Mesendoderm (in vitro differentiated cells): ENCODE measurements at regions not wholly inside any gene's neighbourhood (a gene's known extent, or its start where the extent isn't known, plus 50 kb on each side); places are given as distances from the start of the nearest gene placed in this dataset.

Experiments used
- DNase-seq: peaks from one replicate; pipeline ENCODE4 v3.0.0; 2013
- H2AK5ac ChIP-seq: 2 replicates; pipeline ENCODE4 v1.6.1; 2013; ENCODE audit warnings: low read length, inconsistent platforms
- H2BK120ac ChIP-seq: 2 replicates; pipeline ENCODE4 v1.6.1; 2013; ENCODE audit warnings: low read depth, mild to moderate bottlenecking, low read length, moderate library complexity, mixed read lengths
- H2BK15ac ChIP-seq: replicated peaks from 2 replicates; pipeline ENCODE4 v1.6.1; 2013; ENCODE audit warnings: low read depth, mild to moderate bottlenecking, moderate library complexity
- H2BK5ac ChIP-seq: 2 replicates; pipeline ENCODE4 v1.6.1; 2013; ENCODE audit warnings: low read length, inconsistent platforms
- H3K18ac ChIP-seq: 2 replicates; pipeline ENCODE4 v1.6.1; 2013; ENCODE audit warnings: mild to moderate bottlenecking, low read length, mixed read lengths
- H3K23ac ChIP-seq: one replicate; pipeline ENCODE4 v1.6.1; 2013; ENCODE audit warnings: low read length
- H3K27ac ChIP-seq: 2 replicates; pipeline ENCODE4 v1.5.1; 2013; ENCODE audit warnings: low read depth, mild to moderate bottlenecking, inconsistent platforms, low read length, moderate library complexity
- H3K27me3 ChIP-seq: 2 replicates; pipeline ENCODE4 v1.6.1; 2013; ENCODE audit warnings: low read length, control low read depth, mild to moderate bottlenecking, inconsistent platforms; ENCODE audit not compliant: insufficient read depth, poor library complexity
- H3K36me3 ChIP-seq: 2 replicates; pipeline ENCODE4 v1.6.1; 2013; ENCODE audit warnings: low read length, inconsistent platforms; ENCODE audit not compliant: control insufficient read depth, insufficient read depth
- H3K4ac ChIP-seq: one replicate; pipeline ENCODE4 v1.6.1; 2013; ENCODE audit warnings: low read depth, mild to moderate bottlenecking, low read length, moderate library complexity
- H3K4me1 ChIP-seq: 2 replicates; pipeline ENCODE4 v1.6.1; 2013; ENCODE audit warnings: low read depth, low read length, inconsistent platforms; ENCODE audit not compliant: control insufficient read depth
- H3K4me2 ChIP-seq: 2 replicates; pipeline ENCODE4 v1.6.1; 2013; ENCODE audit warnings: low read length
- H3K4me3 ChIP-seq: 2 replicates; pipeline ENCODE4 v1.5.1; 2013; ENCODE audit warnings: mild to moderate bottlenecking, low read length
- H3K56ac ChIP-seq: one replicate; pipeline ENCODE4 v1.6.1; 2013; ENCODE audit warnings: low read length
- H3K79me1 ChIP-seq: 2 replicates; pipeline ENCODE4 v1.6.1; 2013; ENCODE audit warnings: low read length, inconsistent platforms
- H3K79me2 ChIP-seq: 2 replicates; pipeline ENCODE4 v1.6.1; 2013; ENCODE audit warnings: mild to moderate bottlenecking, low read length; ENCODE audit not compliant: control insufficient read depth, insufficient read depth
- H3K9ac ChIP-seq: 2 replicates; pipeline ENCODE4 v1.6.1; 2013; ENCODE audit warnings: low read length, inconsistent platforms
- H4K5ac ChIP-seq: one replicate; pipeline ENCODE4 v1.6.1; 2013; ENCODE audit warnings: low read length
- H4K8ac ChIP-seq: one replicate; pipeline ENCODE4 v1.6.1; 2013; ENCODE audit warnings: low read depth, mild to moderate bottlenecking, control low read depth, low read length, moderate library complexity
- WGBS: extraction: QIAGEN DNeasy Blood & Tissue Kit; methylation state at CpG from one replicate; pipeline ENCODE4 v1.1.7; 2013; ENCODE audit warnings: low lambda C conversion rate, missing lambda C conversion rate; ENCODE audit not compliant: insufficient coverage; ENCODE audit errors: extremely low coverage; 5-methylcytosine and 5-hydroxymethylcytosine counted together

DNA sequence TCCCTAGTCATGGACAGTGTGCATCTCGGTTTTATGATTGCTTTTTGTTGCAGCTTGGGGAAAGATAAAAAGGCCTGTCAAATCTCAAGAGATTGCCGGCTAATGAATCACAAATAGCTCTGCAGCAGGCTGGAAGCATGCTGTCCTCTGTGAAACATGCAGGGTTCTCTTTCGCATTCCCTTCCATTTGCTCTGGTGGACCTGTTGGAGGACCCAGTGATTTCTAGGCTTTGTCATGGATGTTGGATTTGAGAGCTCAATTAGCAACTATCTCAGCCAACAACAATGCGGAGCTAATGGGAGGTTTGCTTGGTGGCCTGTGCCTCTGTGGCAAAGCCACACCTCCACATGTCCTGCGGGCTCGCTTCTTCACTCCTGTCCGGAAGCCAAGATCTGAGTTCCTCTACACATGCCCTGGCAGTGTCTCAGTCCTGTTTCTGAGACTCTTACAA, 418.1 kb upstream of the ARGLU1 start:
- Histone ChIP-seq H3K79me2 (no peaks in the 10 kb centered on the region), H2BK15ac (no peak overlapping the region), H4K8ac (no peak overlapping the region), H3K79me1 (no peaks in the 10 kb centered on the region), H3K27me3 (no peaks in the 10 kb centered on the region), H4K5ac (no peak overlapping the region), H3K9ac (no peak overlapping the region), H3K56ac (no peak overlapping the region), H3K4me2 (no peak overlapping the region), H3K36me3 (no peaks in the 10 kb centered on the region), H2BK5ac (no peak overlapping the region), H3K18ac (no peak overlapping the region), H3K4ac (no peak overlapping the region), H2BK120ac (no peak overlapping the region), H3K23ac (no peak overlapping the region), H2AK5ac (no peak overlapping the region), H3K27ac (no peak overlapping the region), H3K4me3 (no peak overlapping the region), H3K4me1 (no peaks in the 10 kb centered on the region)
- DNase-seq, result peak; percentile 82
- no CpG with 5 or more reads among the region's 7 CpGs for WGBS

DNA sequence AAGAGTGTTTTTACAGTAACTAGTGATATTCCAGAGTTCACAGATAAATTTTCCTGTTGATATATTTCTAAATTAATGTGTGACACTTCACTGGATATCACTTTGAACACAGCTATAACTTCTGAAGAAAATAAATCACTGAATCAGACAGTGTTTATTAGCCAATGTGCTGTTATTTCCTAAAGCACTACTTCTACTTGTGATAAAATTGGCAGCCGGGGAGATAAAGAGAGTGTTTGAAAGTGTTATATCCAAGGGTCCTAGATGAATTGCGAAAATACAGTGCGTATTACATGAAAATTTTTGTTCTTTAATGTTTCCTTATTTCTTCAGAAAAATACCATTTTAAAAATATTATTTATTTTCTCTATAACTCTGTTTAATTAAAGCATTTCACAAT, 417.5 kb upstream of the ARGLU1 start:
- H3K4me3 ChIP-seq, result no peak overlapping the region
- H2AK5ac ChIP-seq, result no peak overlapping the region
- H3K4me2 ChIP-seq, result no peak overlapping the region
- H2BK5ac ChIP-seq, result no peak overlapping the region
- H2BK120ac ChIP-seq, result no peak overlapping the region
- no peaks in the 10 kb centered on the region for H3K36me3 ChIP-seq
- H3K23ac ChIP-seq, result no peak overlapping the region
- WGBS, result no CpG with 5 or more reads among the region's 3 CpGs
- H3K79me1 ChIP-seq, result no peaks in the 10 kb centered on the region
- no peaks in the 10 kb centered on the region for H3K4me1 ChIP-seq
- H3K18ac ChIP-seq, result no peak overlapping the region
- H2BK15ac ChIP-seq, result no peak overlapping the region
- H3K27ac ChIP-seq, result no peak overlapping the region
- H4K8ac ChIP-seq, result no peak overlapping the region
- no peak overlapping the region for H3K9ac ChIP-seq
- no peak for DNase-seq
- H3K79me2 ChIP-seq, result no peaks in the 10 kb centered on the region
- no peak overlapping the region for H4K5ac ChIP-seq
- no peaks in the 10 kb centered on the region for H3K27me3 ChIP-seq
- H3K4ac ChIP-seq, result no peak overlapping the region
- H3K56ac ChIP-seq, result no peak overlapping the region

DNA sequence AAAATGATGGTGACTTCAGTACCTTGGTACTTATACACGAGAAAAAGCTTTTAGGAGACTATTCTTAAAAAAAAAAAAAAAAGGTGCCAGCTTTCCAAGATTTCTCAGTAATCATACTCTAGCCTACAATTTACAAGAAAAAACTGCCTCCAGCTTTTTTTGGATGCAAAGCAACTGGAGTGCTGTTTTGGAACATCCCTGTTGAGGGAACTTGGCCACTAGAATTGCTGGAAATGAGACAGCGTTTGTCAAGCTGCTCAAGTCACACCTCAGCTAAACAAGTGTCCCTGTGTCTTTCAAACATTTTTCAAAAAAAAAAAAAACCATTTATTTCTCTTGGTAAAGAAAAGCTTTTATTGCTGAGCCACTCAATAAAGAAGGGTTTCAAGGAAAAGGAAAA, 413.1 kb upstream of the ARGLU1 start:
- no peak for DNase-seq
- Histone ChIP-seq H3K27me3 (no peaks in the 10 kb centered on the region), H3K4me1 (no peaks in the 10 kb centered on the region), H3K4me2 (no peak overlapping the region), H3K4me3 (no peak overlapping the region), H2BK5ac (no peak overlapping the region), H3K9ac (no peak overlapping the region), H3K4ac (no peak overlapping the region), H2BK120ac (no peak overlapping the region), H3K27ac (no peak overlapping the region), H3K36me3 (no peaks in the 10 kb centered on the region), H3K79me2 (no peaks in the 10 kb centered on the region), H3K18ac (no peak overlapping the region), H2BK15ac (no peak overlapping the region), H4K8ac (no peak overlapping the region), H2AK5ac (no peak overlapping the region), H3K79me1 (no peaks in the 10 kb centered on the region), H3K56ac (no peak overlapping the region), H4K5ac (no peak overlapping the region), H3K23ac (no peak overlapping the region)
- WGBS, result no CpG with 5 or more reads among the region's 2 CpGs

DNA sequence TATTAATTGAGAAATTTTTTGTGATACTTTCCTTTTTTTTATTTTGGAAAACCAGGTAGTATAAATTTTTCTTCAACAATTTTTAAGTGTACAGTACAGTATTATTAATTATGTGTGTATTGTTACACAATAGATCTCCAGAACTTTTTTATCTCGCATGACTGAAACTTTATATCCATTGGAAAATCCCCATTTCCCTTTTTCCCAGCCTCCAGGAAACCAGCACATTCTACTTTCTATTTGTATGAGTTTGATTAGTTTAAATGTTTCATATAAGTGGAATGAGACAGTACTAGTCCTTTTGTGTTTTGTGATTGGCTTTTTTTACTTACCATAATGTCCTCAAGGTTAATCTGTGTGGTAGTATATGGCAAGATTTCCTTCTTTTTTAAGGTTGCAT, 399.5 kb upstream of the ARGLU1 start:
- H4K8ac ChIP-seq, result no peak overlapping the region
- H3K23ac ChIP-seq, result no peak overlapping the region
- no peak overlapping the region for H2BK120ac ChIP-seq
- no peak overlapping the region for H2BK15ac ChIP-seq
- WGBS, result no CpG with 5 or more reads among the region's 1 CpG
- H2AK5ac ChIP-seq, result no peak overlapping the region
- no peaks in the 10 kb centered on the region for H3K79me2 ChIP-seq
- no peak overlapping the region for H3K4me2 ChIP-seq
- H3K27ac ChIP-seq, result no peak overlapping the region
- no peak overlapping the region for H3K9ac ChIP-seq
- no peaks in the 10 kb centered on the region for H3K79me1 ChIP-seq
- no peak for DNase-seq
- H3K56ac ChIP-seq, result no peak overlapping the region
- H3K4me3 ChIP-seq, result no peak overlapping the region
- no peak overlapping the region for H3K4ac ChIP-seq
- no peak overlapping the region for H2BK5ac ChIP-seq
- no peak overlapping the region for H4K5ac ChIP-seq
- no peaks in the 10 kb centered on the region for H3K27me3 ChIP-seq
- no peaks in the 10 kb centered on the region for H3K4me1 ChIP-seq
- H3K18ac ChIP-seq, result no peak overlapping the region
- no peaks in the 10 kb centered on the region for H3K36me3 ChIP-seq

DNA sequence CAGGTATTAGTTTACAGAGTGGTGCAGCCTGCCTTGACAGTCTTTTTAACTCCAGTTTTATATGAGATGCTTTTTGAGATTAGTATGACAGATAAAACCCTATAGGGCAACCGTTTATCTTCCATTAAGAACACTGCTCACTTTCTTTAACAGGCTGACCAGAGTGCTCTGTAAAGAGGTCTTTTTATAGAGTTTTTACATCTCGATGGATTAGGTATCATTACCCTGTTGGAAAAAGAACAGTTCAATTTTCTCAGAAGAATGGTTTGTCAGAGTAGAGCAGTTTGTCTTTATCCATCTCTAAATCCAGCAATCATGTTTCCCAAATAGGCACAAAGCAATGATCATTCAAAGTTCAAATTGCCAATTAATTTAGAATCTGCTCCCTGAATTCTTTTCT, 395.2 kb upstream of the ARGLU1 start:
- H2AK5ac ChIP-seq, result no peak overlapping the region

DNA sequence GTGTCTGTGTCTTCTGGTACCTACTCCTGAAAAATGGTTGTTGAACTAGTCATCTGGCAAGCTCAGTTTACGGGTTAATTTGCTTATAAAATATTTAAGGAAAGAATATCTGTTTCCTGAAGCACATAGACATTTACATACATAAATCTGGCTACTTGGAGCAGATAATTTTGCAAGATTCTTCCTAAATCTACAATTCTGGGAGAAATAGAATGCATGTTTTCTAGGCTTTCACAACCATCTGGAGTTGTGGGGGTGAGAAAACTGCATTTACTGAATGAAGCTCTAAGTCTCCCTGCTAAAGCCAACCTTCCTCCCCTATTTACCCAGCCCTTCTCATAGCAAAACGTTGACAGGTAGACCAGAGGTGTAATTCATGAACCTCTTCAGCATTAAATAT, 393.7 kb upstream of the ARGLU1 start:
- H3K79me2 ChIP-seq, result no peaks in the 10 kb centered on the region
- no CpG with 5 or more reads among the region's 2 CpGs for WGBS
- H3K4ac ChIP-seq, result no peak overlapping the region
- no peak overlapping the region for H3K9ac ChIP-seq
- H3K56ac ChIP-seq, result no peak overlapping the region
- no peaks in the 10 kb centered on the region for H3K79me1 ChIP-seq
- no peak overlapping the region for H3K4me2 ChIP-seq
- H3K23ac ChIP-seq, result no peak overlapping the region
- H3K36me3 ChIP-seq, result no peaks in the 10 kb centered on the region
- H3K4me3 ChIP-seq, result no peak overlapping the region
- H3K4me1 ChIP-seq, result no peaks in the 10 kb centered on the region
- no peak overlapping the region for H2AK5ac ChIP-seq
- no peaks in the 10 kb centered on the region for H3K27me3 ChIP-seq
- H2BK5ac ChIP-seq, result no peak overlapping the region
- no peak for DNase-seq
- H4K8ac ChIP-seq, result no peak overlapping the region
- H2BK15ac ChIP-seq, result no peak overlapping the region
- no peak overlapping the region for H2BK120ac ChIP-seq
- no peak overlapping the region for H3K27ac ChIP-seq
- H4K5ac ChIP-seq, result no peak overlapping the region
- H3K18ac ChIP-seq, result no peak overlapping the region

More for the DNA sequence above, 395.2 kb upstream of the ARGLU1 start:
- no peak overlapping the region for H4K5ac ChIP-seq
- no peak for DNase-seq
- H3K9ac ChIP-seq, result no peak overlapping the region
- no peak overlapping the region for H3K4ac ChIP-seq
- no peak overlapping the region for H3K27ac ChIP-seq
- H3K79me2 ChIP-seq, result no peaks in the 10 kb centered on the region
- no peaks in the 10 kb centered on the region for H3K36me3 ChIP-seq
- H4K8ac ChIP-seq, result no peak overlapping the region
- no peak overlapping the region for H3K23ac ChIP-seq
- H3K56ac ChIP-seq, result no peak overlapping the region
- no peak overlapping the region for H3K4me3 ChIP-seq
- H2BK5ac ChIP-seq, result no peak overlapping the region
- no peaks in the 10 kb centered on the region for H3K27me3 ChIP-seq
- no peaks in the 10 kb centered on the region for H3K4me1 ChIP-seq
- no peak overlapping the region for H3K4me2 ChIP-seq
- no peak overlapping the region for H3K18ac ChIP-seq
- H2BK15ac ChIP-seq, result no peak overlapping the region
- no CpG with 5 or more reads among the region's 2 CpGs for WGBS
- no peaks in the 10 kb centered on the region for H3K79me1 ChIP-seq
- H2BK120ac ChIP-seq, result no peak overlapping the region
